WTC11 (cell line): ENCODE measurements at regions not wholly inside any gene's neighbourhood (a gene's known extent, or its start where the extent isn't known, plus 50 kb on each side); places are given as distances from the start of the nearest gene placed in this dataset.

ENCODE experiments used
- AFF4 ChIP-seq: sonication (generic); formaldehyde crosslinking; IDR thresholded peaks from 2 replicates; pipeline ENCODE4 v1.8.1; 2023; ENCODE audit warnings: mild to moderate bottlenecking, missing genetic modification reagents, borderline replicate concordance
- ARID4B ChIP-seq: sonication (generic); formaldehyde crosslinking; IDR thresholded peaks from 2 replicates; pipeline ENCODE4 v1.8.0; 2023; ENCODE audit warnings: missing genetic modification reagents, mild to moderate bottlenecking, borderline replicate concordance
- ATF2 ChIP-seq: sonication (generic); formaldehyde crosslinking; IDR thresholded peaks from 2 replicates; pipeline ENCODE4 v1.8.1; 2022; ENCODE audit warnings: low read depth, missing genetic modification reagents, borderline replicate concordance
- FOXJ3 ChIP-seq: sonication (generic); formaldehyde crosslinking; IDR thresholded peaks from 2 replicates; pipeline ENCODE4 v1.9.0; 2021; ENCODE audit warnings: missing genetic modification reagents, mild to moderate bottlenecking, borderline replicate concordance
- FOXK1 ChIP-seq: sonication (generic); formaldehyde crosslinking; IDR thresholded peaks from 2 replicates; pipeline ENCODE4 v1.8.0; 2022; ENCODE audit warnings: mild to moderate bottlenecking, moderate library complexity, missing genetic modification reagents
- GRHL2 ChIP-seq: fragments of 250-450 bp; sonication (Bioruptor Pico); IDR thresholded peaks from 2 replicates; pipeline ENCODE4 v1.8.0; 2022; ENCODE audit warnings: mild to moderate bottlenecking, moderate library complexity; ENCODE audit not compliant: insufficient replicate concordance, severe bottlenecking
- HMGA2 ChIP-seq: fragments of 250-450 bp; sonication (Bioruptor Pico); IDR thresholded peaks from 2 replicates; pipeline ENCODE4 v1.4.0; 2021; ENCODE audit warnings: mild to moderate bottlenecking, moderate library complexity
- JAZF1 ChIP-seq: fragments of 250-450 bp; sonication (Bioruptor Pico); IDR thresholded peaks from 2 replicates; pipeline ENCODE4 v1.9.0; 2021; ENCODE audit warnings: moderate library complexity, mild to moderate bottlenecking, inconsistent platforms
- JUN ChIP-seq: sonication (generic); formaldehyde crosslinking; IDR thresholded peaks from 2 replicates; pipeline ENCODE4 v1.8.0; 2023; ENCODE audit warnings: mild to moderate bottlenecking, missing genetic modification reagents
- RELA ChIP-seq: sonication (generic); formaldehyde crosslinking; IDR thresholded peaks from 2 replicates; pipeline ENCODE4 v1.8.1; 2022; ENCODE audit warnings: missing genetic modification reagents, mild to moderate bottlenecking, borderline replicate concordance
- ZNF425 ChIP-seq: fragments of 250-450 bp; sonication (Bioruptor Pico); conservative IDR thresholded peaks from 2 replicates; pipeline ENCODE4 v1.9.0; 2021; ENCODE audit warnings: mild to moderate bottlenecking
- TF ChIP-seq, protein P1 (sequence below): sonication (generic); formaldehyde crosslinking; IDR thresholded peaks from 2 replicates; pipeline ENCODE4 v1.8.0; 2022; ENCODE audit warnings: missing genetic modification reagents

DNA sequence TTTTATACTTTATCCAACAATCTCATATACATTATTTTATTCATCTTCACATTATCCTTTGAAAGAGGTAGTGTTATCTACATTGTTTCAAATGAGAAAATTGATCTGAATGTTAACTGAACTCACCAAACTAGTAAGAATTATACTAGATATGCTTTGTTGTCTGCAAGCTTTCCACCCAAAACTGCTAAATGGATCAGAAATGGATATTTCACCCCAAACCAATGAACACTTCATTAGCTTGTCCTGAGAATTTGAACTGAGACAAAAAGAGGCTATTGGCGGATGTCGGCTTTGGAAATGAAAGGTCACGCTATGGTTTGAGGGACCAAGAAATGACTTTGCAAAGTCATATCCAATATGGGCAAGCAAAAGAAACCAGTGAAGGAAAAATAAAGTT lies 201.9 kb upstream of the TRPM3 start (continued):
- TF ChIP-seq AFF4 (no peak), GRHL2 (CRISPR knock-in tag) (no peak), FOXJ3 (CRISPR knock-in tag) (no peak), ARID4B (CRISPR knock-in tag) (no peak), ATF2 (CRISPR knock-in tag) (no peak), JUN (no peak), JAZF1 (CRISPR knock-in tag) (no peak), FOXK1 (CRISPR knock-in tag) (no peak), RELA (CRISPR knock-in tag) (no peak), ZNF425 (no peak), HMGA2 (CRISPR knock-in tag) (no peak)
- TF ChIP-seq, protein P1, sequence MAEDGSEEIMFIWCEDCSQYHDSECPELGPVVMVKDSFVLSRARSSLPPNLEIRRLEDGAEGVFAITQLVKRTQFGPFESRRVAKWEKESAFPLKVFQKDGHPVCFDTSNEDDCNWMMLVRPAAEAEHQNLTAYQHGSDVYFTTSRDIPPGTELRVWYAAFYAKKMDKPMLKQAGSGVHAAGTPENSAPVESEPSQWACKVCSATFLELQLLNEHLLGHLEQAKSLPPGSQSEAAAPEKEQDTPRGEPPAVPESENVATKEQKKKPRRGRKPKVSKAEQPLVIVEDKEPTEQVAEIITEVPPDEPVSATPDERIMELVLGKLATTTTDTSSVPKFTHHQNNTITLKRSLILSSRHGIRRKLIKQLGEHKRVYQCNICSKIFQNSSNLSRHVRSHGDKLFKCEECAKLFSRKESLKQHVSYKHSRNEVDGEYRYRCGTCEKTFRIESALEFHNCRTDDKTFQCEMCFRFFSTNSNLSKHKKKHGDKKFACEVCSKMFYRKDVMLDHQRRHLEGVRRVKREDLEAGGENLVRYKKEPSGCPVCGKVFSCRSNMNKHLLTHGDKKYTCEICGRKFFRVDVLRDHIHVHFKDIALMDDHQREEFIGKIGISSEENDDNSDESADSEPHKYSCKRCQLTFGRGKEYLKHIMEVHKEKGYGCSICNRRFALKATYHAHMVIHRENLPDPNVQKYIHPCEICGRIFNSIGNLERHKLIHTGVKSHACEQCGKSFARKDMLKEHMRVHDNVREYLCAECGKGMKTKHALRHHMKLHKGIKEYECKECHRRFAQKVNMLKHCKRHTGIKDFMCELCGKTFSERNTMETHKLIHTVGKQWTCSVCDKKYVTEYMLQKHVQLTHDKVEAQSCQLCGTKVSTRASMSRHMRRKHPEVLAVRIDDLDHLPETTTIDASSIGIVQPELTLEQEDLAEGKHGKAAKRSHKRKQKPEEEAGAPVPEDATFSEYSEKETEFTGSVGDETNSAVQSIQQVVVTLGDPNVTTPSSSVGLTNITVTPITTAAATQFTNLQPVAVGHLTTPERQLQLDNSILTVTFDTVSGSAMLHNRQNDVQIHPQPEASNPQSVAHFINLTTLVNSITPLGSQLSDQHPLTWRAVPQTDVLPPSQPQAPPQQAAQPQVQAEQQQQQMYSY (CRISPR knock-in tag) = no peak
